ENCODE measurements at regions not wholly inside any gene's neighbourhood (a gene's known extent, or its start where the extent isn't known, plus 50 kb on each side); places are given as distances from the start of the nearest gene placed in this dataset.

GRCh38 chr12:102601621-102602020 is 121.3 kb upstream of the IGF1 start:
- TF ChIP-seq CTCF (conservative IDR thresholded peaks at IDR 0.05; ENCODE audit: low read depth, low read length) = no peak
- DNase-seq (ENCODE audit: low read depth) = no peak
- H3K4me3 ChIP-seq (ENCODE audit: low read length) = no peak overlapping the region

GRCh38 chr12:102596687-102597086 is 116.3 kb upstream of the IGF1 start:
- no peak overlapping the region for H3K4me3 ChIP-seq (ENCODE audit: low read length)
- TF ChIP-seq CTCF (conservative IDR thresholded peaks at IDR 0.05; ENCODE audit: low read depth, low read length) = no peak
- DNase-seq (ENCODE audit: low read depth) = no peak

- H3K4me3 ChIP-seq (ENCODE audit: low read length) = no peak overlapping the region
- TF ChIP-seq CTCF (conservative IDR thresholded peaks at IDR 0.05; ENCODE audit: low read depth, low read length) = no peak
- no peak for DNase-seq (ENCODE audit: low read depth)
Measured at GRCh38 chr12:102596031-102596430, 115.7 kb upstream of the IGF1 start.

GRCh38 chr12:102595315-102595714 is 115.0 kb upstream of the IGF1 start:
- H3K4me3 ChIP-seq (ENCODE audit: low read length) = no peak overlapping the region
- TF ChIP-seq CTCF (conservative IDR thresholded peaks at IDR 0.05; ENCODE audit: low read depth, low read length) = no peak
- no peak for DNase-seq (ENCODE audit: low read depth)

- DNase-seq (ENCODE audit: low read depth) = no peak
- H3K4me3 ChIP-seq (ENCODE audit: low read length) = no peak overlapping the region
- TF ChIP-seq CTCF (conservative IDR thresholded peaks at IDR 0.05; ENCODE audit: low read depth, low read length) = no peak
Measured at GRCh38 chr12:102593134-102593533, 112.8 kb upstream of the IGF1 start.

GRCh38 chr12:102592134-102592533 is 111.8 kb upstream of the IGF1 start:
- H3K4me3 ChIP-seq (ENCODE audit: low read length) = no peak overlapping the region
- no peak for DNase-seq (ENCODE audit: low read depth)
- no peak for TF ChIP-seq CTCF (conservative IDR thresholded peaks at IDR 0.05; ENCODE audit: low read depth, low read length)

- no peak for DNase-seq (ENCODE audit: low read depth)
- no peak overlapping the region for H3K4me3 ChIP-seq (ENCODE audit: low read length)
- no peak for TF ChIP-seq CTCF (conservative IDR thresholded peaks at IDR 0.05; ENCODE audit: low read depth, low read length)
Measured at GRCh38 chr12:102573237-102573636, 92.9 kb upstream of the IGF1 start.
